ENCODE measurements at regions not wholly inside any gene's neighbourhood (a gene's known extent, or its start where the extent isn't known, plus 50 kb on each side); places are given as distances from the start of the nearest gene placed in this dataset.

DNA sequence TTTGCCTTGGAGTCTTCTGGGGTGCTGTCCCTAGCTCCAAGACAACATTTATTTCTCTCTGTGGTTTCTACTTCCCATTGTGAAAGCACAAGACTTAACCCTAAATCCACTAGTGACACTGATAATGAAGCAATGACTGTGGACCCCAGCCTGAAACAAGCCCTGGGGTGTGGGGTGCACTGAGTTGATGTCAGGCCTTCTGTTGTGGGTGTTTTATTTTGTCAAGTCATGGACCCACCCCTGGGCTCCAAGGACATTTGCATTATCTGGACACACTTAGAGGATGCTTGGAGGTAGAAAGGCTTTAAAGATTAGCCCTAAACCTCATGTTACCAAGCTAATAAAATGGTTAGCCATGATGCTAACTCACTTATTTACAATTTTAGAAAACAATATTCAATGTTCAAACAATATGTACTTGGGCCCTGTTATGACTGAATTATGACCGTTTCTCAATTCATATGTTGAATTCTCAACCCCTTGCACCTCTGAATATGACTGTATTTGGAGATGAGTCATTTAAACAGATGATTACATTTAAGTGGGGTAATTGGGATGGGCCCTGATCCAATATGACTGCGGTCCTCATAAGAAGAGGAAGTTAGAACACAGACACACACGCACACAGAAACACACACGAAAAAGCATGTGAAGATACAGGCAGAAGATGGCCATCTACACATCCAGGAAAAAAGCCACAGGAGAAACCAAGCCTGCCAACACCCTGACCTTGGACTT is 137.2 kb upstream of the IGFBP3 start (continued):
- no peak for TF ChIP-seq ASH2L (IDR thresholded peaks at IDR 0.05; ENCODE audit: borderline replicate concordance, low read depth)
- TF ChIP-seq, protein P1, sequence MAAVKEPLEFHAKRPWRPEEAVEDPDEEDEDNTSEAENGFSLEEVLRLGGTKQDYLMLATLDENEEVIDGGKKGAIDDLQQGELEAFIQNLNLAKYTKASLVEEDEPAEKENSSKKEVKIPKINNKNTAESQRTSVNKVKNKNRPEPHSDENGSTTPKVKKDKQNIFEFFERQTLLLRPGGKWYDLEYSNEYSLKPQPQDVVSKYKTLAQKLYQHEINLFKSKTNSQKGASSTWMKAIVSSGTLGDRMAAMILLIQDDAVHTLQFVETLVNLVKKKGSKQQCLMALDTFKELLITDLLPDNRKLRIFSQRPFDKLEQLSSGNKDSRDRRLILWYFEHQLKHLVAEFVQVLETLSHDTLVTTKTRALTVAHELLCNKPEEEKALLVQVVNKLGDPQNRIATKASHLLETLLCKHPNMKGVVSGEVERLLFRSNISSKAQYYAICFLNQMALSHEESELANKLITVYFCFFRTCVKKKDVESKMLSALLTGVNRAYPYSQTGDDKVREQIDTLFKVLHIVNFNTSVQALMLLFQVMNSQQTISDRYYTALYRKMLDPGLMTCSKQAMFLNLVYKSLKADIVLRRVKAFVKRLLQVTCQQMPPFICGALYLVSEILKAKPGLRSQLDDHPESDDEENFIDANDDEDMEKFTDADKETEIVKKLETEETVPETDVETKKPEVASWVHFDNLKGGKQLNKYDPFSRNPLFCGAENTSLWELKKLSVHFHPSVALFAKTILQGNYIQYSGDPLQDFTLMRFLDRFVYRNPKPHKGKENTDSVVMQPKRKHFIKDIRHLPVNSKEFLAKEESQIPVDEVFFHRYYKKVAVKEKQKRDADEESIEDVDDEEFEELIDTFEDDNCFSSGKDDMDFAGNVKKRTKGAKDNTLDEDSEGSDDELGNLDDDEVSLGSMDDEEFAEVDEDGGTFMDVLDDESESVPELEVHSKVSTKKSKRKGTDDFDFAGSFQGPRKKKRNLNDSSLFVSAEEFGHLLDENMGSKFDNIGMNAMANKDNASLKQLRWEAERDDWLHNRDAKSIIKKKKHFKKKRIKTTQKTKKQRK (IDR thresholded peaks at IDR 0.05; ENCODE audit: low read depth, low read length), result no peak
- no peak for TF ChIP-seq CBX3 (IDR thresholded peaks at IDR 0.05; ENCODE audit: borderline replicate concordance, low read depth)
- TF ChIP-seq NFIC (IDR thresholded peaks at IDR 0.05; ENCODE audit: low read depth, low read length), result peak; percentile 92; the same call in 1 of the 2 replicates
- TF ChIP-seq PKNOX1 (IDR thresholded peaks at IDR 0.05), result no peak
- no peak for TF ChIP-seq ZNF274 (IDR thresholded peaks at IDR 0.05; ENCODE audit: insufficient read depth, insufficient read length)
- no peak for TF ChIP-seq PAX5 (IDR thresholded peaks at IDR 0.05; ENCODE audit: borderline replicate concordance, low read depth, low read length)
- TF ChIP-seq HDGF (IDR thresholded peaks at IDR 0.05), result no peak
- no peak for TF ChIP-seq ZZZ3 (IDR thresholded peaks at IDR 0.05; ENCODE audit: control insufficient read depth, insufficient read length, low read depth)
- TF ChIP-seq ZNF207 (IDR thresholded peaks at IDR 0.05; ENCODE audit: borderline replicate concordance), result no peak
- TF ChIP-seq, protein P2, sequence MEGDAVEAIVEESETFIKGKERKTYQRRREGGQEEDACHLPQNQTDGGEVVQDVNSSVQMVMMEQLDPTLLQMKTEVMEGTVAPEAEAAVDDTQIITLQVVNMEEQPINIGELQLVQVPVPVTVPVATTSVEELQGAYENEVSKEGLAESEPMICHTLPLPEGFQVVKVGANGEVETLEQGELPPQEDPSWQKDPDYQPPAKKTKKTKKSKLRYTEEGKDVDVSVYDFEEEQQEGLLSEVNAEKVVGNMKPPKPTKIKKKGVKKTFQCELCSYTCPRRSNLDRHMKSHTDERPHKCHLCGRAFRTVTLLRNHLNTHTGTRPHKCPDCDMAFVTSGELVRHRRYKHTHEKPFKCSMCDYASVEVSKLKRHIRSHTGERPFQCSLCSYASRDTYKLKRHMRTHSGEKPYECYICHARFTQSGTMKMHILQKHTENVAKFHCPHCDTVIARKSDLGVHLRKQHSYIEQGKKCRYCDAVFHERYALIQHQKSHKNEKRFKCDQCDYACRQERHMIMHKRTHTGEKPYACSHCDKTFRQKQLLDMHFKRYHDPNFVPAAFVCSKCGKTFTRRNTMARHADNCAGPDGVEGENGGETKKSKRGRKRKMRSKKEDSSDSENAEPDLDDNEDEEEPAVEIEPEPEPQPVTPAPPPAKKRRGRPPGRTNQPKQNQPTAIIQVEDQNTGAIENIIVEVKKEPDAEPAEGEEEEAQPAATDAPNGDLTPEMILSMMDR (IDR thresholded peaks at IDR 0.05 in 2 of 3, conservative IDR thresholded peaks at IDR 0.05 in 1 of 3; ENCODE audit: control insufficient read depth in 2 of 3, extremely low read depth in 1 of 3, insufficient read depth in 1 of 3, low read depth in 3 of 3, low read length in 3 of 3), result no peak
- TF ChIP-seq SKIL (IDR thresholded peaks at IDR 0.05; ENCODE audit: low read depth, poor library complexity, severe bottlenecking), result no peak
- TF ChIP-seq MYC (IDR thresholded peaks at IDR 0.05; ENCODE audit: insufficient read depth, insufficient read length, insufficient replicate concordance, low read length, severe bottlenecking), result no peak
- TF ChIP-seq IRF3 (IDR thresholded peaks at IDR 0.05), result no peak
- no peak for TF ChIP-seq RELA (IDR thresholded peaks at IDR 0.05; ENCODE audit: borderline replicate concordance, partially characterized antibody)
- TF ChIP-seq MEF2B (IDR thresholded peaks at IDR 0.05; ENCODE audit: partially characterized antibody, poor library complexity, severe bottlenecking), result no peak
- no peak for TF ChIP-seq ESRRA (IDR thresholded peaks at IDR 0.05; ENCODE audit: low read length)
- peak; percentile 77 to 82; a peak in 3 of 4 replicates for TF ChIP-seq EP300 (IDR thresholded peaks at IDR 0.05; ENCODE audit: borderline replicate concordance in 1 of 2, control insufficient read depth in 1 of 2, low read depth in 2 of 2, low read length in 2 of 2)
- TF ChIP-seq SMC3 (IDR thresholded peaks at IDR 0.05; ENCODE audit: borderline replicate concordance, low read length), result no peak
